MM.1S (cell line): ENCODE measurements at regions not wholly inside any gene's neighbourhood (a gene's known extent, or its start where the extent isn't known, plus 50 kb on each side); places are given as distances from the start of the nearest gene placed in this dataset.

Experiments used
- EZH2phosphoT487 ChIP-seq: fragments of 300-600 bp; sonication (generic); IDR thresholded peaks from 2 replicates; pipeline ENCODE4 v1.6.1; 2018; ENCODE audit warnings: antibody characterized with exemption, low read length
- TF ChIP-seq, protein P1 (sequence below): fragments of 300-600 bp; sonication (generic); IDR thresholded peaks from 2 replicates; pipeline ENCODE4 v1.5.1; 2016; ENCODE audit warnings: antibody characterized with exemption, low read length, mixed read lengths

DNA sequence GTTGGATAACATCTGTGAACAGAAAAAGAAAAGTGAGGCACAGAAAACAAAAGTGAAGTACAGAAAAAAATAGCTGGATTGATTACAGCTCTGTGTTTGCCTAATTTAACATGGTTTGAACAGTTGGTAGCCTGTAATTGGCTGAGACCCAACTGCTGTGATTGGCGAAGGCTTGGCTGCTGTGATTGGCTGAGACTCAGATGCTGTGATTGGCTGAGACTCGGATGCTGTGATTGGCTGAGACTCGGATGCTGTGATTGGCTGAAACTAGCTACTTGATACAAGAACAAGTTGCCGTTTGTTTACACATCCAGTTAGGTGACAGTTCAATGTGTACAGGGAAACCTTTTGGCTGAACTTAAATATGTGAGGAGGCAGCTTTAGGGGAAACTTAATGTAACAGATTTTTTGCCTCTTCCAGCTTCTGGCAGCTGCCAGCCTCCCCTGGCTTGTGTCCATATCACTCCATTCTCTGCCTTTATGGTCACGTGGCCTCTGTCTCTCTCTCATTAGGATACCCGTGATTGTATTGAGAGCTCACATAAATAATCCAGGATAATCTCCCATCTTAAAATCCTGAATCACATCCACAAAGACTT lies 223.4 kb upstream of the FOXA2 start:
- TF ChIP-seq, protein P1, sequence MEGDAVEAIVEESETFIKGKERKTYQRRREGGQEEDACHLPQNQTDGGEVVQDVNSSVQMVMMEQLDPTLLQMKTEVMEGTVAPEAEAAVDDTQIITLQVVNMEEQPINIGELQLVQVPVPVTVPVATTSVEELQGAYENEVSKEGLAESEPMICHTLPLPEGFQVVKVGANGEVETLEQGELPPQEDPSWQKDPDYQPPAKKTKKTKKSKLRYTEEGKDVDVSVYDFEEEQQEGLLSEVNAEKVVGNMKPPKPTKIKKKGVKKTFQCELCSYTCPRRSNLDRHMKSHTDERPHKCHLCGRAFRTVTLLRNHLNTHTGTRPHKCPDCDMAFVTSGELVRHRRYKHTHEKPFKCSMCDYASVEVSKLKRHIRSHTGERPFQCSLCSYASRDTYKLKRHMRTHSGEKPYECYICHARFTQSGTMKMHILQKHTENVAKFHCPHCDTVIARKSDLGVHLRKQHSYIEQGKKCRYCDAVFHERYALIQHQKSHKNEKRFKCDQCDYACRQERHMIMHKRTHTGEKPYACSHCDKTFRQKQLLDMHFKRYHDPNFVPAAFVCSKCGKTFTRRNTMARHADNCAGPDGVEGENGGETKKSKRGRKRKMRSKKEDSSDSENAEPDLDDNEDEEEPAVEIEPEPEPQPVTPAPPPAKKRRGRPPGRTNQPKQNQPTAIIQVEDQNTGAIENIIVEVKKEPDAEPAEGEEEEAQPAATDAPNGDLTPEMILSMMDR, result no peak
- no peak for TF ChIP-seq EZH2phosphoT487
